Liver (tissue), 3 donors: ENCODE measurements at regions not wholly inside any gene's neighbourhood (a gene's known extent, or its start where the extent isn't known, plus 50 kb on each side); places are given as distances from the start of the nearest gene placed in this dataset.

ENCODE experiments used
- ATF3 ChIP-seq: IDR thresholded peaks from 2 replicates; pipeline ENCODE4 v1.6.1; 2016; ENCODE audit warnings: antibody characterized with exemption
- CTCF ChIP-seq: fragments of 150-350 bp; IDR thresholded peaks from 2 replicates; pipeline ENCODE4 v1.5.1; 2017; ENCODE audit warnings: improper control_type of control experiment, low read depth, low read length; ENCODE audit not compliant: missing input control
- JUND ChIP-seq, 2 donors: IDR thresholded peaks; 2 replicates each; pipeline ENCODE4 v1.6.1; 2016; ENCODE audit warnings: antibody characterized with exemption in 2 of 2
- MAX ChIP-seq: IDR thresholded peaks from 2 replicates; pipeline ENCODE4 v1.6.1; 2016; ENCODE audit warnings: antibody characterized with exemption
- NR2F2 ChIP-seq: IDR thresholded peaks from 2 replicates; pipeline ENCODE4 v1.6.1; 2016; ENCODE audit warnings: antibody characterized with exemption
- RAD21 ChIP-seq, 2 donors: IDR thresholded peaks; 2 replicates each; pipeline ENCODE4 v1.6.1; 2016; ENCODE audit warnings: antibody characterized with exemption in 2 of 2, mild to moderate bottlenecking in 2 of 2
- REST ChIP-seq: IDR thresholded peaks from 2 replicates; pipeline ENCODE4 v1.6.1; 2016; ENCODE audit warnings: antibody characterized with exemption, mild to moderate bottlenecking
- RXRA ChIP-seq, 2 donors: IDR thresholded peaks; 2 replicates each; pipeline ENCODE4 v1.6.1; 2017 to 2018; ENCODE audit warnings: antibody characterized with exemption in 2 of 2, mild to moderate bottlenecking in 1 of 2
- TAF1 ChIP-seq: conservative IDR thresholded peaks from 2 replicates; pipeline ENCODE4 v1.6.1; 2016; ENCODE audit warnings: antibody characterized with exemption, mild to moderate bottlenecking
- YY1 ChIP-seq: IDR thresholded peaks from 2 replicates; pipeline ENCODE4 v1.6.1; 2016; ENCODE audit warnings: antibody characterized with exemption, mild to moderate bottlenecking
- ZBTB33 ChIP-seq: IDR thresholded peaks from 2 replicates; pipeline ENCODE4 v1.6.1; 2016; ENCODE audit warnings: antibody characterized with exemption
- donor health status: healthy.
- donor health status: healthy.

GRCh38 chr20:50281831-50282591, 91.4 kb downstream of the CEBPB start:
- TF ChIP-seq RXRA (IDR thresholded peaks at IDR 0.05) (no peak), CTCF (no peak), RAD21 (IDR thresholded peaks at IDR 0.05) (no peak), NR2F2 (no peak), YY1 (no peak), ZBTB33 (no peak), REST (no peak), JUND (IDR thresholded peaks at IDR 0.05) (no peak), MAX (no peak), ATF3 (no peak), TAF1 (no peak)
